SU-DHL-6 (cell line): ENCODE measurements at regions not wholly inside any gene's neighbourhood (a gene's known extent, or its start where the extent isn't known, plus 50 kb on each side); places are given as distances from the start of the nearest gene placed in this dataset.

ENCODE experiments used
- H2AFZ ChIP-seq: fragments of 200-600 bp; sonication (generic); 2 replicates; pipeline ENCODE4 v1.6.1; 2014; ENCODE audit warnings: low read depth, mild to moderate bottlenecking, moderate library complexity, mixed read lengths, antibody characterized with exemption, low read length; ENCODE audit not compliant: severe bottlenecking
- H3F3A ChIP-seq: fragments of 200-600 bp; shearing (Covaris generic); 2 replicates; pipeline ENCODE4 v1.6.0; 2016; ENCODE audit warnings: antibody characterized with exemption, mild to moderate bottlenecking; ENCODE audit not compliant: insufficient read depth
- H3K27ac ChIP-seq: fragments of 200-600 bp; sonication (generic); 2 replicates; pipeline ENCODE4 v1.5.1; 2016; ENCODE audit warnings: low read depth, mild to moderate bottlenecking, low read length, moderate library complexity, mixed read lengths
- H3K27me3 ChIP-seq: fragments of 200-600 bp; sonication (generic), shearing (Covaris generic); 2 replicates; pipeline ENCODE4 v1.6.0; 2014; ENCODE audit warnings: mild to moderate bottlenecking, low read length
- H3K36me3 ChIP-seq: fragments of 200-600 bp; sonication (generic); 2 replicates; pipeline ENCODE4 v1.6.1; 2014; ENCODE audit warnings: mild to moderate bottlenecking, low read length, mixed read lengths
- H3K4me2 ChIP-seq: fragments of 300-600, 200-600 bp; shearing (Covaris generic), sonication (generic); 2 replicates; pipeline ENCODE4 v1.6.0; 2014; ENCODE audit warnings: low read length, low read depth, mild to moderate bottlenecking; ENCODE audit not compliant: poor library complexity, severe bottlenecking
- H3K4me3 ChIP-seq: fragments of 200-600 bp; sonication (generic); 2 replicates; pipeline ENCODE4 v1.5.1; 2014; ENCODE audit warnings: antibody characterized with exemption, low read length, mild to moderate bottlenecking, mixed read lengths; ENCODE audit not compliant: insufficient read depth, poor library complexity, severe bottlenecking
- H3K79me2 ChIP-seq: fragments of 200-600 bp; sonication (generic); 2 replicates; pipeline ENCODE4 v1.6.1; 2014; ENCODE audit warnings: mild to moderate bottlenecking, low read length, moderate library complexity; ENCODE audit not compliant: insufficient read depth
- H3K9ac ChIP-seq: fragments of 200-600 bp; sonication (generic); 2 replicates; pipeline ENCODE4 v1.7.0; 2014; ENCODE audit warnings: mild to moderate bottlenecking, low read length
- H3K9me2 ChIP-seq: fragments of 200-600 bp; sonication (generic); replicated peaks from 2 replicates; pipeline ENCODE4 v1.6.1; 2014; ENCODE audit warnings: low read length; ENCODE audit not compliant: insufficient read depth
- H3K9me3 ChIP-seq: fragments of 200-600 bp; sonication (generic); 2 replicates; pipeline ENCODE4 v1.6.1; 2014; ENCODE audit warnings: low read length, mixed read lengths; ENCODE audit not compliant: insufficient read depth
- H4K20me1 ChIP-seq: fragments of 200-600 bp; sonication (generic); 2 replicates; pipeline ENCODE4 v1.6.1; 2014; ENCODE audit warnings: low read depth, mild to moderate bottlenecking, antibody characterized with exemption, low read length, moderate library complexity, mixed read lengths
- CTCF ChIP-seq: fragments of 200-600 bp; sonication (generic); IDR thresholded peaks from one replicate; pipeline ENCODE4 v1.5.1; 2017; ENCODE audit warnings: antibody characterized with exemption, mild to moderate bottlenecking, low read length, moderate library complexity; ENCODE audit not compliant: insufficient read depth, poor library complexity, severe bottlenecking
- EZH2phosphoT487 ChIP-seq: fragments of 200-600 bp; sonication (generic), shearing (Covaris generic); conservative IDR thresholded peaks from 2 replicates; pipeline ENCODE4 v1.6.1; 2018; ENCODE audit warnings: mild to moderate bottlenecking, antibody characterized with exemption, low read length, moderate library complexity, mixed read lengths

GRCh38 chr5:124552526-124552925 is 193.9 kb downstream of the ZNF608 start:
- Histone ChIP-seq H3K27me3 (no peaks in the 10 kb centered on the region), H3K9me3 (no peaks in the 10 kb centered on the region), H3K36me3 (no peaks in the 10 kb centered on the region), H3K4me2 (no peak overlapping the region), H3K79me2 (no peaks in the 10 kb centered on the region), H3K4me3 (no peak overlapping the region), H3K9me2 (no peaks in the 10 kb centered on the region), H4K20me1 (no peaks in the 10 kb centered on the region), H2AFZ (no peak overlapping the region), H3F3A (no peaks in the 10 kb centered on the region), H3K9ac (no peak overlapping the region), H3K27ac (no peak overlapping the region)
- TF ChIP-seq EZH2phosphoT487 (no peak), CTCF (no peak)

- no peaks in the 10 kb centered on the region for H3K79me2 ChIP-seq
- no peaks in the 10 kb centered on the region for H4K20me1 ChIP-seq
- H3K27me3 ChIP-seq: no peaks in the 10 kb centered on the region
- no peak overlapping the region for H3K4me2 ChIP-seq
- H3K9ac ChIP-seq: no peak overlapping the region
- no peaks in the 10 kb centered on the region for H3K9me2 ChIP-seq
- H3F3A ChIP-seq: no peaks in the 10 kb centered on the region
- H3K27ac ChIP-seq: no peak overlapping the region
- no peaks in the 10 kb centered on the region for H3K36me3 ChIP-seq
- H3K9me3 ChIP-seq: no peaks in the 10 kb centered on the region
- H2AFZ ChIP-seq: no peak overlapping the region
- no peak overlapping the region for H3K4me3 ChIP-seq
- TF ChIP-seq EZH2phosphoT487 (no peak), CTCF (no peak)
Observed at GRCh38 chr5:124551939-124552279, 194.5 kb downstream of the ZNF608 start.

- Histone ChIP-seq H3K4me2 (no peak overlapping the region), H3K79me2 (no peaks in the 10 kb centered on the region), H3K27ac (no peak overlapping the region), H3K9me2 (no peaks in the 10 kb centered on the region), H4K20me1 (no peaks in the 10 kb centered on the region), H3K36me3 (no peaks in the 10 kb centered on the region), H3K9ac (no peak overlapping the region), H3F3A (no peaks in the 10 kb centered on the region), H3K27me3 (no peaks in the 10 kb centered on the region), H3K4me3 (no peak overlapping the region), H2AFZ (no peak overlapping the region), H3K9me3 (no peaks in the 10 kb centered on the region)
- TF ChIP-seq EZH2phosphoT487 (no peak), CTCF (no peak)
Observed at GRCh38 chr5:124550731-124551130, 195.7 kb downstream of the ZNF608 start.

GRCh38 chr5:124549891-124550436 is 196.5 kb downstream of the ZNF608 start:
- Histone ChIP-seq H3K79me2 (no peaks in the 10 kb centered on the region), H3K27ac (no peak overlapping the region), H3K27me3 (no peaks in the 10 kb centered on the region), H3K9ac (no peak overlapping the region), H3K4me3 (no peak overlapping the region), H3K9me3 (no peaks in the 10 kb centered on the region), H4K20me1 (no peaks in the 10 kb centered on the region), H3F3A (no peaks in the 10 kb centered on the region), H3K9me2 (no peaks in the 10 kb centered on the region), H2AFZ (no peak overlapping the region), H3K36me3 (no peaks in the 10 kb centered on the region), H3K4me2 (no peak overlapping the region)
- no peak for TF ChIP-seq EZH2phosphoT487
- TF ChIP-seq CTCF: no peak
